ENCODE measurements at regions not wholly inside any gene's neighbourhood (a gene's known extent, or its start where the extent isn't known, plus 50 kb on each side); places are given as distances from the start of the nearest gene placed in this dataset.
"Not testable (repeated sequence)": the region's sequence is repeated elsewhere in the genome, so short reads cannot be mapped to it uniquely, and the experiment has no call there.

GRCh38 chr4:104326991-104327694 lies 167.6 kb downstream of the CXXC4 start:
- not testable (repeated sequence) for DNase-seq

GRCh38 chr4:104302731-104303130 lies 192.0 kb downstream of the CXXC4 start:
- DNase-seq = no peak

- no peak for DNase-seq
These were observed 199.9 kb downstream of the CXXC4 start for GRCh38 chr4:104294811-104295210.

GRCh38 chr4:104286867-104287266 lies 207.8 kb downstream of the CXXC4 start:
- DNase-seq = no peak

GRCh38 chr4:104283303-104283702 lies 211.4 kb downstream of the CXXC4 start:
- no peak for DNase-seq

- DNase-seq = no peak
These were observed 214.9 kb downstream of the CXXC4 start for GRCh38 chr4:104279744-104280143.

- DNase-seq = no peak
These were observed 221.7 kb downstream of the CXXC4 start for GRCh38 chr4:104272966-104273365.

GRCh38 chr4:104269603-104270002 lies 225.1 kb downstream of the CXXC4 start:
- not testable (repeated sequence) for DNase-seq

GRCh38 chr4:104263100-104263499 lies 231.6 kb downstream of the CXXC4 start:
- no peak for DNase-seq

- DNase-seq = no peak
These were observed 232.0 kb downstream of the CXXC4 start for GRCh38 chr4:104262678-104263077.

GRCh38 chr4:104248726-104249125 lies 246.0 kb downstream of the CXXC4 start:
- no peak for DNase-seq

GRCh38 chr4:104235967-104236366 lies 258.7 kb downstream of the CXXC4 start:
- no peak for DNase-seq

- no peak for DNase-seq
These were observed 277.2 kb downstream of the CXXC4 start for GRCh38 chr4:104217526-104217925.

GRCh38 chr4:104211657-104212056 lies 283.0 kb downstream of the CXXC4 start:
- no peak for DNase-seq

- DNase-seq = no peak
These were observed 284.3 kb downstream of the CXXC4 start for GRCh38 chr4:104210420-104210819.

- DNase-seq = no peak
These were observed 287.9 kb downstream of the CXXC4 start for GRCh38 chr4:104206784-104207183.

- DNase-seq = no peak
These were observed 289.6 kb downstream of the CXXC4 start for GRCh38 chr4:104205116-104205515.

GRCh38 chr4:104188301-104188700 lies 306.4 kb downstream of the CXXC4 start:
- DNase-seq = no peak

GRCh38 chr4:104169437-104169836 lies 325.3 kb downstream of the CXXC4 start:
- DNase-seq = no peak

- no peak for DNase-seq
These were observed 327.9 kb downstream of the CXXC4 start for GRCh38 chr4:104166749-104167148.

- no peak for DNase-seq
These were observed 330.9 kb downstream of the CXXC4 start for GRCh38 chr4:104163820-104164219.

- no peak for DNase-seq
These were observed 348.6 kb downstream of the CXXC4 start for GRCh38 chr4:104146048-104146447.

GRCh38 chr4:104138116-104138515 lies 356.6 kb downstream of the CXXC4 start:
- no peak for DNase-seq

GRCh38 chr4:104129243-104129642 lies 365.5 kb downstream of the CXXC4 start:
- no peak for DNase-seq

- no peak for DNase-seq
These were observed 365.9 kb downstream of the CXXC4 start for GRCh38 chr4:104128850-104129213.

All from dermis blood vessel endothelial cell (primary cell).